DND-41 (cell line): ENCODE measurements at regions not wholly inside any gene's neighbourhood (a gene's known extent, or its start where the extent isn't known, plus 50 kb on each side); places are given as distances from the start of the nearest gene placed in this dataset.

Experiments
- ATAC-seq: fragments of 200-7000 bp; cut with Tn5 transposase; 3 replicates; pipeline ENCODE4 v1.9.1; 2021; ENCODE audit warnings: low read depth; ENCODE audit not compliant: insufficient read depth
- DNase-seq: peaks from one replicate; pipeline ENCODE4 v3.0.0-alpha.2; 2020
- H2AFZ ChIP-seq: 2 replicates; pipeline ENCODE4 v1.6.0; 2012; ENCODE audit warnings: low read depth, low read length
- H3K27ac ChIP-seq: 2 replicates; pipeline ENCODE4 v1.5.1; 2012; ENCODE audit warnings: low read length, inconsistent platforms
- H3K27me3 ChIP-seq: fragments of 200-600 bp; sonication (generic); 2 replicates; pipeline ENCODE4 v1.6.0; 2012; ENCODE audit warnings: low read length, mild to moderate bottlenecking, inconsistent platforms; ENCODE audit not compliant: insufficient read depth, poor library complexity
- H3K36me3 ChIP-seq: 2 replicates; pipeline ENCODE4 v1.5.1; 2012; ENCODE audit warnings: low read length, inconsistent platforms; ENCODE audit not compliant: insufficient read depth
- H3K4me1 ChIP-seq: 2 replicates; pipeline ENCODE4 v1.5.1; 2012; ENCODE audit warnings: mild to moderate bottlenecking, low read length; ENCODE audit not compliant: insufficient read depth
- H3K4me2 ChIP-seq: 2 replicates; pipeline ENCODE4 v1.6.0; 2012; ENCODE audit warnings: mild to moderate bottlenecking, moderate library complexity, low read length, inconsistent platforms; ENCODE audit not compliant: insufficient read depth
- H3K4me3 ChIP-seq, 2 experiments: fragments of 200-600 bp in 1 of 2; shearing (Covaris generic) in 1 of 2; 2 replicates each; pipeline ENCODE4 v1.5.1; 2012 to 2016; ENCODE audit warnings: inconsistent platforms in 2 of 2, low read length in 2 of 2, mild to moderate bottlenecking in 2 of 2, low read depth in 1 of 2, moderate library complexity in 1 of 2
- H3K79me2 ChIP-seq: 2 replicates; pipeline ENCODE4 v1.6.0; 2012; ENCODE audit warnings: low read length, inconsistent platforms; ENCODE audit not compliant: insufficient read depth
- H3K9ac ChIP-seq: 2 replicates; pipeline ENCODE4 v1.6.0; 2012; ENCODE audit warnings: low read depth, mild to moderate bottlenecking, inconsistent platforms, low read length, moderate library complexity
- H3K9me3 ChIP-seq: 2 replicates; pipeline ENCODE4 v1.5.1; 2012; ENCODE audit warnings: low read length, moderate library complexity, mild to moderate bottlenecking, inconsistent platforms; ENCODE audit not compliant: insufficient read depth, severe bottlenecking
- H4K20me1 ChIP-seq: 2 replicates; pipeline ENCODE4 v1.6.0; 2012; ENCODE audit warnings: low read length; ENCODE audit not compliant: insufficient read depth
- CTCF ChIP-seq: IDR thresholded peaks from 2 replicates; pipeline ENCODE4 v1.5.1; 2012; ENCODE audit warnings: borderline replicate concordance, low read length, moderate library complexity, mild to moderate bottlenecking; ENCODE audit not compliant: poor library complexity, severe bottlenecking; ENCODE audit errors: extremely low read depth
- EZH2 ChIP-seq: IDR thresholded peaks from 3 replicates; pipeline ENCODE4 v1.6.1; 2012; ENCODE audit warnings: borderline replicate concordance, low read depth, mild to moderate bottlenecking, moderate library complexity, low read length, inconsistent platforms; ENCODE audit not compliant: severe bottlenecking

- H3K4me3 ChIP-seq, result no peak overlapping the region
- H2AFZ ChIP-seq, result no peak overlapping the region
- no peak for ATAC-seq
- no peak for TF ChIP-seq EZH2
- no peak for TF ChIP-seq CTCF
- no peaks in the 10 kb centered on the region for H3K9me3 ChIP-seq
- no peak for DNase-seq
- no peak overlapping the region for H3K9ac ChIP-seq
- H3K36me3 ChIP-seq, result no peaks in the 10 kb centered on the region
- no peaks in the 10 kb centered on the region for H3K4me1 ChIP-seq
- no peak overlapping the region for H3K27ac ChIP-seq
- no peaks in the 10 kb centered on the region for H3K79me2 ChIP-seq
- no peaks in the 10 kb centered on the region for H4K20me1 ChIP-seq
- no peaks in the 10 kb centered on the region for H3K27me3 ChIP-seq
- H3K4me2 ChIP-seq, result no peak overlapping the region
Measured at GRCh38 chr9:78884611-78885150, 587.8 kb downstream of the PSAT1 start.

- no peak overlapping the region for H3K4me3 ChIP-seq
- no peak overlapping the region for H3K9ac ChIP-seq
- H3K36me3 ChIP-seq, result no peaks in the 10 kb centered on the region
- no peak overlapping the region for H3K4me2 ChIP-seq
- H3K9me3 ChIP-seq, result no peaks in the 10 kb centered on the region
- TF ChIP-seq EZH2, result no peak
- no peak for TF ChIP-seq CTCF
- DNase-seq (no peak), ATAC-seq (no peak)
- H3K4me1 ChIP-seq, result no peaks in the 10 kb centered on the region
- H3K27me3 ChIP-seq, result no peaks in the 10 kb centered on the region
- no peak overlapping the region for H2AFZ ChIP-seq
- no peak overlapping the region for H3K27ac ChIP-seq
- no peaks in the 10 kb centered on the region for H3K79me2 ChIP-seq
- H4K20me1 ChIP-seq, result no peaks in the 10 kb centered on the region
Measured at GRCh38 chr9:78892182-78892581, 595.3 kb downstream of the PSAT1 start.

DNA sequence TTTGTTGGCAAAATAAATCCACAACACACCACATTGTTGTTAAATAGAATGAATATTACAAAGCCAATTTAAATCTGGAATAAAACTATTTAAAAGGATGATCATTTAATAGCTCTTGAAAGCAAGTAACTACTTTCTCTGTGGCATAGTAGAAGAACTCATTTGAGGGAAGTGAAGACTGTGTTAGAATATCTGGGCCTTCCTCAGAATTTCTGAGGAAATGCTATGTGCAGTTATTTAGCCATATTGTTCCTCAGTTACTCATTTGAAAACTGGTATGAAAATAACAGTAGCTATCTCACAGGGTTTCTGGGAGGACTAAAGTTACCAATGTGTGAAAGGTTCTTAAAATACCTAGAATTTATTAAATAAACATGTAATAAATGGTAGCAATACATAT lies 595.8 kb downstream of the PSAT1 start:
- no peaks in the 10 kb centered on the region for H3K4me1 ChIP-seq
- H3K27me3 ChIP-seq, result no peaks in the 10 kb centered on the region
- no peak overlapping the region for H3K27ac ChIP-seq
- H3K36me3 ChIP-seq, result no peaks in the 10 kb centered on the region
- no peak overlapping the region for H3K4me2 ChIP-seq
- no peak overlapping the region for H3K9ac ChIP-seq
- TF ChIP-seq CTCF (no peak), EZH2 (no peak)
- no peak overlapping the region for H3K4me3 ChIP-seq
- H2AFZ ChIP-seq, result no peak overlapping the region
- ATAC-seq (no peak), DNase-seq (no peak)
- H4K20me1 ChIP-seq, result no peaks in the 10 kb centered on the region
- no peaks in the 10 kb centered on the region for H3K79me2 ChIP-seq
- H3K9me3 ChIP-seq, result no peaks in the 10 kb centered on the region
